ENCODE measurements at regions not wholly inside any gene's neighbourhood (a gene's known extent, or its start where the extent isn't known, plus 50 kb on each side); places are given as distances from the start of the nearest gene placed in this dataset.

DNA sequence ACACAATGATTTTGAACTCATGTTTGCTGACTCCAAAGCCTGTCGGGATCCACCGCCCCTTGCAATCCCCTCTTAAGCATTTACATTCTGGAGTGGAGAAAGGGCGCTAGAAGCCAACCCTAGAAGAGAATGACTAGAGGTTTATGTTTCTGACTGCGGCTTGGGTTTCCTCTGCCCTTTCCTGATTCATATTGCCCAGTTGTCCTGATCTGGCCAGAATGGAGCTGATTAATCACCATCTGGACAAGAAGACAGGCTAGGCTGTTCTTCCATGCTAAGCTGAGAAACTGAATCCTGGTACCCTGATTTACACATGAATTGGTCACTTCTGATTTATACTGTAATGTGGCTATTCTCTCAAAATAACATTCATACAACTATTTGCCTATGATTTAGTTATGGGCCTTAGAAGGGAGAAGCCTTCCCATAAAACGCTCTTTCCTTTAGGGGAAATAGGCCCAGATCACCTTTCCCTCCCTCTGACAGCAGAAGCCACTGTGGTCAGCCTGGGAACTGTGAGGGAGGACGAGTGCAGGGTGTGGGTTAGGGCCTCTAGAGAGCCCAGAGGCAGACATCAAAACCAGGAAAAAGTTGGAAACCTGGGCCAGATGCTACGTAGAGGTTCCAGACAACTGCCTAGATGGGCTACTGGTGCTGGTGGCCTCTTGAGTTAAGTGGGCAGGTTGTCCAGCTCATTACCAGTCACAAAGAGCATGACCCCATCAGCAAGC, 199.2 kb upstream of the PRDM1 start:
- Histone ChIP-seq H2AFZ (ENCODE audit: insufficient read depth, low read depth, low read length, poor library complexity, severe bottlenecking) (peak overlapping the region; percentile 15), H3K36me3 (replicated peaks in 1 of 2; ENCODE audit: control insufficient read depth in 1 of 2, insufficient read depth in 2 of 2, low read length in 2 of 2) (no peaks in the 10 kb centered on the region), H3K9ac (ENCODE audit: insufficient read depth, low read length, poor library complexity, severe bottlenecking) (no peak overlapping the region), H3K79me2 (ENCODE audit: insufficient read depth, low read length) (no peaks in the 10 kb centered on the region), H3K27ac (ENCODE audit: low read depth in 1 of 2, low read length in 2 of 2) (no peak overlapping the region), H3K9me3 (replicated peaks in 1 of 2; ENCODE audit: control insufficient read depth in 1 of 2, insufficient read depth in 1 of 2, low read length in 2 of 2) (peaks cover 0 to 2% of the 10 kb centered on the region in 2 donors), H3K4me3 (replicated peaks in 1 of 3; ENCODE audit: low read depth in 2 of 3, low read length in 3 of 3) (no peak overlapping the region), H3K4me2 (replicated peaks; ENCODE audit: extremely low read depth, low read length, poor library complexity, severe bottlenecking) (no peak overlapping the region), H3K27me3 (ENCODE audit: control insufficient read depth in 2 of 2, insufficient read depth in 2 of 2, low read length in 2 of 2) (no peaks in the 10 kb centered on the region), H4K20me1 (ENCODE audit: insufficient read depth, low read length) (no peaks in the 10 kb centered on the region), H3K4me1 (ENCODE audit: control insufficient read depth in 1 of 2, insufficient read depth in 2 of 2, low read length in 2 of 2) (peaks cover 41 to 45% of the 10 kb centered on the region in 2 donors)
- WGBS (ENCODE audit: insufficient coverage), result 73% methylated on average over 2 of the region's 7 CpGs
- Mint-ChIP-seq H3K4me1 (peaks cover 47% of the 10 kb centered on the region), H3K4me3 (no peak overlapping the region), H3K27ac (peak overlapping the region in 4 of 7 donors; percentile 40 to 87 (median 76)), H3K9me3 (peaks cover 0 to 2% (median 0%) of the 10 kb centered on the region in 7 donors), H3K36me3 (peaks cover 0 to 4% of the 10 kb centered on the region in 2 donors), H3K27me3 (ENCODE audit: low read depth in 3 of 3) (peaks cover 0 to 5% (median 0%) of the 10 kb centered on the region in 3 donors)
- TF ChIP-seq, protein P1, sequence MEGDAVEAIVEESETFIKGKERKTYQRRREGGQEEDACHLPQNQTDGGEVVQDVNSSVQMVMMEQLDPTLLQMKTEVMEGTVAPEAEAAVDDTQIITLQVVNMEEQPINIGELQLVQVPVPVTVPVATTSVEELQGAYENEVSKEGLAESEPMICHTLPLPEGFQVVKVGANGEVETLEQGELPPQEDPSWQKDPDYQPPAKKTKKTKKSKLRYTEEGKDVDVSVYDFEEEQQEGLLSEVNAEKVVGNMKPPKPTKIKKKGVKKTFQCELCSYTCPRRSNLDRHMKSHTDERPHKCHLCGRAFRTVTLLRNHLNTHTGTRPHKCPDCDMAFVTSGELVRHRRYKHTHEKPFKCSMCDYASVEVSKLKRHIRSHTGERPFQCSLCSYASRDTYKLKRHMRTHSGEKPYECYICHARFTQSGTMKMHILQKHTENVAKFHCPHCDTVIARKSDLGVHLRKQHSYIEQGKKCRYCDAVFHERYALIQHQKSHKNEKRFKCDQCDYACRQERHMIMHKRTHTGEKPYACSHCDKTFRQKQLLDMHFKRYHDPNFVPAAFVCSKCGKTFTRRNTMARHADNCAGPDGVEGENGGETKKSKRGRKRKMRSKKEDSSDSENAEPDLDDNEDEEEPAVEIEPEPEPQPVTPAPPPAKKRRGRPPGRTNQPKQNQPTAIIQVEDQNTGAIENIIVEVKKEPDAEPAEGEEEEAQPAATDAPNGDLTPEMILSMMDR (IDR thresholded peaks at IDR 0.05), result no peak
- intact Hi-C loops (cut with micrococcal nuclease), result loop anchor here (10.0 kb wide), 3 partner anchors 48 to 278 kb away; partner anchors contain the start of gene PRDM1 (in 1 of the 2)
- no peak for DNase-seq

DNA sequence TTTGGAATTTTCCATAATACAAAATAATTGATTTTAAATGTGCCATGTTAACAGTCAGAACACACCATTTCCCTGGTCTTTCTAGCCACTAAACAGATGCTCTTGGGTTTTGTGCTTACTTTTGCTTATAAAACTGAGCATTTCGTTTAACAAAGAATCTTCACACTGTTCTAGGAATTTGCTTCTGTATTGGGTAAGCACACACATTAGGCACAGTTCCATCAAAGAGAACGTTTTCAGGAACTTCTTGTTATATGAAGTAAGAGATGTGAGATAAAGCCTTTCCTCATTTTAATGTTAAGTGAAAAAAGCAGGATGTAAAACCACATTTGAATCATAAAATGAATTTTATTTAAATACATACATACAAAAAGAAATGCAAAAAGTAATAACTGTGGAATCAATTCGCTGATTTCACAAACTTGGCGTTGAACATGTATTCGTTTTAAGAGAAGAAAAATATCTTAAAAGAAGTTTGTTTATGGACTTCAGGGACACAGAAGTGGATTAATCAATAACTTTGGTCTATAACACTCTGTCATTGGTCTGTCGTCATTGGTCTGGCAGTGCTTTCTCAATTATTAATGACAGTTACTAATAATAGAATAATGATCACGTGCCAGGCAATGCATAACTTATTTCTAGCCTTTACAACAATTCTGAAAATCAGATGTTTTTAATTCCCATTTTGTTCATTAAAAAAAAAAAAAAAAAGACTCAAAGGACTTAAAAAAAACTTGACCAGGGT, 199.9 kb upstream of the PRDM1 start:
- TF ChIP-seq, protein P1 (IDR thresholded peaks at IDR 0.05), result no peak
- DNase-seq, result peak in 2 of 3 donors; percentile 67 to 77
- Histone ChIP-seq H4K20me1 (ENCODE audit: insufficient read depth, low read length) (no peaks in the 10 kb centered on the region), H3K27me3 (ENCODE audit: control insufficient read depth in 2 of 2, insufficient read depth in 2 of 2, low read length in 2 of 2) (no peaks in the 10 kb centered on the region), H3K9me3 (replicated peaks in 1 of 2; ENCODE audit: control insufficient read depth in 1 of 2, insufficient read depth in 1 of 2, low read length in 2 of 2) (peaks cover 0 to 2% of the 10 kb centered on the region in 2 donors), H3K36me3 (replicated peaks in 1 of 2; ENCODE audit: control insufficient read depth in 1 of 2, insufficient read depth in 2 of 2, low read length in 2 of 2) (no peaks in the 10 kb centered on the region), H3K4me3 (replicated peaks in 1 of 3; ENCODE audit: low read depth in 2 of 3, low read length in 3 of 3) (no peak overlapping the region), H3K4me2 (replicated peaks; ENCODE audit: extremely low read depth, low read length, poor library complexity, severe bottlenecking) (no peak overlapping the region), H3K27ac (ENCODE audit: low read depth in 1 of 2, low read length in 2 of 2) (peak overlapping the region in 1 of 2 donors; percentile 38), H3K4me1 (ENCODE audit: control insufficient read depth in 1 of 2, insufficient read depth in 2 of 2, low read length in 2 of 2) (peaks cover 49 to 52% of the 10 kb centered on the region in 2 donors), H2AFZ (ENCODE audit: insufficient read depth, low read depth, low read length, poor library complexity, severe bottlenecking) (no peak overlapping the region), H3K79me2 (ENCODE audit: insufficient read depth, low read length) (no peaks in the 10 kb centered on the region), H3K9ac (ENCODE audit: insufficient read depth, low read length, poor library complexity, severe bottlenecking) (no peak overlapping the region)
- WGBS (ENCODE audit: insufficient coverage), result 83% methylated on average over 1 of the region's 7 CpGs
- Mint-ChIP-seq H3K27me3 (ENCODE audit: low read depth in 3 of 3) (peaks cover 0 to 2% (median 0%) of the 10 kb centered on the region in 3 donors), H3K36me3 (peaks cover 0 to 4% of the 10 kb centered on the region in 2 donors), H3K4me3 (no peak overlapping the region), H3K9me3 (peaks cover 0 to 2% (median 0%) of the 10 kb centered on the region in 7 donors), H3K4me1 (peaks cover 54% of the 10 kb centered on the region), H3K27ac (peak overlapping the region; percentile 37 to 91 (median 83))
- intact Hi-C loops (cut with micrococcal nuclease), result loop anchor here (10.0 kb wide), 3 partner anchors 49 to 279 kb away; partner anchors contain the start of gene PRDM1 (in 1 of the 2)
